Ecto neural progenitor cell (in vitro differentiated cells): ENCODE measurements at regions not wholly inside any gene's neighbourhood (a gene's known extent, or its start where the extent isn't known, plus 50 kb on each side); places are given as distances from the start of the nearest gene placed in this dataset.

Experiments used
- DNase-seq: peaks from one replicate; pipeline ENCODE4 v3.0.0-alpha.2; 2018; ENCODE audit warnings: low spot score

- DNase-seq, result no peak
These were observed 1782.4 kb upstream of the PCDH20 start for GRCh38 chr13:63198071-63198470.

GRCh38 chr13:63195726-63196125 lies 1780.1 kb upstream of the PCDH20 start:
- DNase-seq, result no peak

GRCh38 chr13:63190742-63191141 lies 1775.1 kb upstream of the PCDH20 start:
- DNase-seq, result no peak

- no peak for DNase-seq
These were observed 1774.6 kb upstream of the PCDH20 start for GRCh38 chr13:63190219-63190618.

GRCh38 chr13:63189712-63190111 lies 1774.1 kb upstream of the PCDH20 start:
- DNase-seq, result no peak

GRCh38 chr13:63184693-63185092 lies 1769.0 kb upstream of the PCDH20 start:
- DNase-seq, result no peak

- no peak for DNase-seq
These were observed 1759.9 kb upstream of the PCDH20 start for GRCh38 chr13:63175536-63175935.

- no peak for DNase-seq
These were observed 1752.2 kb upstream of the PCDH20 start for GRCh38 chr13:63167699-63168337.

- DNase-seq, result no peak
These were observed 1750.7 kb upstream of the PCDH20 start for GRCh38 chr13:63166345-63166744.

GRCh38 chr13:63163903-63164302 lies 1748.3 kb upstream of the PCDH20 start:
- no peak for DNase-seq

- no peak for DNase-seq
These were observed 1745.6 kb upstream of the PCDH20 start for GRCh38 chr13:63161219-63161618.

- DNase-seq, result no peak
These were observed 1741.2 kb upstream of the PCDH20 start for GRCh38 chr13:63156816-63157215.

GRCh38 chr13:63149375-63149774 lies 1733.7 kb upstream of the PCDH20 start:
- no peak for DNase-seq

GRCh38 chr13:63139277-63139676 lies 1723.6 kb upstream of the PCDH20 start:
- no peak for DNase-seq

- DNase-seq, result no peak
These were observed 1714.3 kb upstream of the PCDH20 start for GRCh38 chr13:63129995-63130394.

- no peak for DNase-seq
These were observed 1713.1 kb upstream of the PCDH20 start for GRCh38 chr13:63128716-63129115.

GRCh38 chr13:63124863-63125262 lies 1709.2 kb upstream of the PCDH20 start:
- DNase-seq, result no peak

- no peak for DNase-seq
These were observed 1705.2 kb upstream of the PCDH20 start for GRCh38 chr13:63120883-63121282.

- DNase-seq, result no peak
These were observed 1702.1 kb upstream of the PCDH20 start for GRCh38 chr13:63117710-63118109.

- DNase-seq, result no peak
These were observed 1697.2 kb upstream of the PCDH20 start for GRCh38 chr13:63112799-63113395.

GRCh38 chr13:63110466-63110865 lies 1694.8 kb upstream of the PCDH20 start:
- DNase-seq, result no peak

- DNase-seq, result no peak
These were observed 1691.7 kb upstream of the PCDH20 start for GRCh38 chr13:63107179-63107943.

GRCh38 chr13:63094717-63095116 lies 1679.1 kb upstream of the PCDH20 start:
- no peak for DNase-seq
